ENCODE measurements at regions not wholly inside any gene's neighbourhood (a gene's known extent, or its start where the extent isn't known, plus 50 kb on each side); places are given as distances from the start of the nearest gene placed in this dataset.
"Not testable (repeated sequence)": the region's sequence is repeated elsewhere in the genome, so short reads cannot be mapped to it uniquely, and the experiment has no call there.

DNA sequence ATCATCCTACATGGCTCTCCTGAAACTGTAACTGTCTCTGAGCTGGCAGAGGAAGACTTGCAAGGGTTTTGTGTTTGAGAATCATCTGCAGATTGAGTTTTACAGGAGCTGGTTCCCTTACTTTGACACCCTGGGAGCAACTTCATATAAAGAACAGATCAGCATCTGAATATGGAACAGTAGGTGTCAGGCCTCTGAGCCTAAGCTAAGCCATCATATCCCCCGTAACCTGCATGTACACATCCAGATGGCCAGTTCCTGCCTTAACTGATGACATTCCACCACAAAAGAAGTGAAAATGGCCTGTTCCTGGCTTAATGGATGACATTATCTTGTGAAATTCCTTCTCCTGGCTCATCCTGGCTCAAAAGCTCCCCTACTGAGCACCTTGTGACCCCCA lies 238.1 kb upstream of the P2RY1 start:
- TF ChIP-seq POLR2A (IDR thresholded peaks at IDR 0.05; ENCODE audit: low read length); GATA1 (IDR thresholded peaks at IDR 0.05; ENCODE audit: low read depth, low read length): not testable (repeated sequence)

Data from erythroblast (primary cell).